ENCODE measurements at regions not wholly inside any gene's neighbourhood (a gene's known extent, or its start where the extent isn't known, plus 50 kb on each side); places are given as distances from the start of the nearest gene placed in this dataset.

- H3K27ac ChIP-seq, result no peak overlapping the region
- DNase-seq (ENCODE audit: low read depth, low spot score), result no peak
These were observed 1200.8 kb upstream of the GYPC start for GRCh38 chr2:125455110-125455509.

GRCh38 chr2:125456693-125457363 is 1199.1 kb upstream of the GYPC start:
- no peak overlapping the region for H3K27ac ChIP-seq
- DNase-seq (ENCODE audit: low read depth, low spot score), result no peak

DNA sequence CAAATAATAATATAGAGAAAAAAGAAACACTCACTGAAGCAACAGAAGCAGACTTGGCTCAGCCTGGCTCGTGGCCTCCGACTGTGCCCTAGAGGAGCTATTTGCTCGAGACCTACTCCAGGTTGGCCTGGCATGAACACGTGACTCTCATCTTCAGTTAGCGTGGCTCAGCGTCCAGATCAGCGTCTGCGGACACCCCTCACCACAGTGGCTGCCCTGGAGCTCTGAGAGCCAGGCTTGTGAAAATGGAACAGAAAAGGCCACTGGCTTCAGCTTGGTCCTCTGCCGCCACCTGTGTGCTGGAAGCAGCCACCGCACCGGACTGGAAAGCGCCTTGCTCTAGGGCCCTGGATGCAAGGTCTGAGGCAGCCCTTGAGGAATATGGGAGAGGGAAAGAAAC is 1184.0 kb upstream of the GYPC start:
- H3K27ac ChIP-seq, result no peak overlapping the region
- DNase-seq (ENCODE audit: low read depth, low spot score), result no peak

GRCh38 chr2:125479143-125479636 is 1176.8 kb upstream of the GYPC start:
- no peak for DNase-seq (ENCODE audit: low read depth, low spot score)
- H3K27ac ChIP-seq, result no peak overlapping the region

DNA sequence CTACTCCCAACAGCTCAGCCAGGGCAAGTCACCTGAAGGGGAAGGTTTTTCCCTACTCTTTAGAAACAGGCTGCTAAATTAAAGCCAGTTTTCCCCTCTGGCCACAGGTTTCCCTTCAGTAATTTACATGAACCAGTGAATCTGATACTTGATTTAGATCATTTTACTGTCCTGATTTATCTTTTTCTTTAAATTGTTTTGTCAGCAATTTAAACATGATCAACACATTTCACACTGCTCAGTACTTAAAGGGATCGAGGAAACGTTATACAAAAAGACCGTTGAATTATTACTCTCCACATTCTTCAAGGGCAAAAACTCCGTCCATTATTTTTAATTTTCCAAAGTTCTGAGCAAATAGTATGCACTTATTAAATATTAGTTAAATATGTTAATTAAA is 1165.7 kb upstream of the GYPC start:
- no peak overlapping the region for H3K27ac ChIP-seq
- no peak for DNase-seq (ENCODE audit: low read depth, low spot score)

- H3K27ac ChIP-seq, result no peak overlapping the region
- no peak for DNase-seq (ENCODE audit: low read depth, low spot score)
These were observed 1164.3 kb upstream of the GYPC start for GRCh38 chr2:125491663-125492062.

DNA sequence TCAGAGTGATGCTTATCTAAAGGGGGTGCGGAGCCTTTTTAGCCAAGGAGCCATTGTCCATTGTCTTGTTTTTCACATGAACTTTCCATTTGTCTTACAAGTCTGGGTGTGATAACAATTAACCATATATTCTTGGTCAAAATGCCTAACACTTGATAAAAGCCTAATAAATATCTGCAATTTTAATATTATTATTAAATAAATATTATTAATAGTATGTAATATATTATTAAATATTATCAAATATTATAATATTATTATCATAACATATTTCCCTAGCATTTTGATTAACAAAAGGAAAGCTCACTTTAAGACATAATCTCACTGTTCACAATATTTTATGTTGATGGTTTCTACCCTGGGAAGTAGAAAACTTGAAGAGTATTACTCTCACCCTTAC is 1143.6 kb upstream of the GYPC start:
- DNase-seq (ENCODE audit: low read depth, low spot score), result no peak
- no peak overlapping the region for H3K27ac ChIP-seq

- no peak for DNase-seq (ENCODE audit: low read depth, low spot score)
- H3K27ac ChIP-seq, result no peak overlapping the region
These were observed 1139.4 kb upstream of the GYPC start for GRCh38 chr2:125516496-125517109.

DNA sequence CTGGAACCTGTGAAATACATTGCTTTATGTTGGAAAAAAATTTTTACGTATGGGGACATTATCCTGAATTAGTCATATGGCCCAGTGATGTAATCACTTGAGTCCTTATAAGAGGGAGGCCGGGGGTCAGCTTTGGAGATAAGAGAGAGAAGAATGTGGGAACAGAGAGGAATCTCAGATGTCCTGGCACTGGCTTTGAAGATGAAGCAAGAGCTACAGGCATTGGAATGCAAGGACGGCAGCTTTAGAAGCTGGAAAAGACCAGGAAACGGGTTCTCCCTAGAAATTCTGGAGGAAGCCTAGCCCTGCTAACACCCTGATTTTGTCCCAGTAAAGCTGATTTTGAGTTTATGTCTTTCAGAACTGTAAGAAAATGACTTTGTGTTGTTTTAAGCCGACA is 1129.9 kb upstream of the GYPC start:
- no peak overlapping the region for H3K27ac ChIP-seq
- DNase-seq (ENCODE audit: low read depth, low spot score), result no peak

- H3K27ac ChIP-seq, result no peak overlapping the region
- DNase-seq (ENCODE audit: low read depth, low spot score), result no peak
These were observed 1120.9 kb upstream of the GYPC start for GRCh38 chr2:125535089-125535488.

DNA sequence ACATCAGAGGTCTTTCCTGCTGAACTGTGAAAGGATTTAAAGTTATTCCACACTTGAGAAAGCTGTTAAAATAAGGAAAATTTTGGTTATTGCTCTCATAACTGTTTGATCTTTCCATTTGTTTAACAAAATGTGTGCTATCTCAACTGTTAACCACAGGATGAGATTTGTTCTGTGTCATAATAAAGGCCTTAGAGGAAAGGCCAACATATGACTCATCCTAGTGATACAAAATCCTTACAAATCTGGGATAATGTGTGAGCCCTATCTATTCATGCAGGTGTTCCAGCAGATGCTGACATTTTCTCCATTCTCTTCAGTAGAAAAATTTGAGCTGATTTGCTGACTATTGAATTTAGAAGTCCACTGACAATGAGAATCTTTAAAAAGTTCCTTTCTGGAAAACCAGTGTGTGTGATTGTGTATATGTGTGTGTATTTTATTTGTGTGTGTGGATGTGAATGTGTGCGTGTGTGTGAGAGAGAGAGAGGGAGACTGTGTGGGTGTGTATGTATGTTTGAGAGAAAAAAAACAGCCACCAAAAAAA is 1111.9 kb upstream of the GYPC start:
- DNase-seq (ENCODE audit: low read depth, low spot score), result no peak
- no peak overlapping the region for H3K27ac ChIP-seq

- DNase-seq (ENCODE audit: low read depth, low spot score), result no peak
- H3K27ac ChIP-seq, result no peak overlapping the region
These were observed 1102.2 kb upstream of the GYPC start for GRCh38 chr2:125553768-125554167.

DNA sequence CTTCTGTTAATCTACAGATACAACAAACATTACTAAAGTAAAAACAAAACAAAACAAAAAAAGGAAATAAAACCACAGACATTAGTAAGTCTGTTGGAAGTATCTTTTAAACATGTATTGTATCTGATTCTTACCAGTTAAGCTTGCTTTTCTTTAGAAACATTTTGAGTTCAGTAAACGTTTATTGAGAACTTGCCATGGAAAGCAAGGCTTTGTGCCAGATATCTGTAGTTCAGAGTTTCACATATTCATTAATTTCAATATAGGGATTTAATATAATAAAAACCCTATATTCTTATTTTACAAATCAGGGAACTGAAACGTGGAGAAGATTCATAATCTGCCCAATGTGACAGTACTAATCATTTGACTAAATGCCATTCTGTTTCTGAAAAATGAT is 1101.0 kb upstream of the GYPC start:
- no peak overlapping the region for H3K27ac ChIP-seq
- no peak for DNase-seq (ENCODE audit: low read depth, low spot score)

GRCh38 chr2:125559186-125559585 is 1096.8 kb upstream of the GYPC start:
- no peak overlapping the region for H3K27ac ChIP-seq
- DNase-seq (ENCODE audit: low read depth, low spot score), result no peak

GRCh38 chr2:125560855-125561254 is 1095.1 kb upstream of the GYPC start:
- H3K27ac ChIP-seq, result no peak overlapping the region
- DNase-seq (ENCODE audit: low read depth, low spot score), result no peak

GRCh38 chr2:125561302-125561701 is 1094.7 kb upstream of the GYPC start:
- no peak overlapping the region for H3K27ac ChIP-seq
- no peak for DNase-seq (ENCODE audit: low read depth, low spot score)

DNA sequence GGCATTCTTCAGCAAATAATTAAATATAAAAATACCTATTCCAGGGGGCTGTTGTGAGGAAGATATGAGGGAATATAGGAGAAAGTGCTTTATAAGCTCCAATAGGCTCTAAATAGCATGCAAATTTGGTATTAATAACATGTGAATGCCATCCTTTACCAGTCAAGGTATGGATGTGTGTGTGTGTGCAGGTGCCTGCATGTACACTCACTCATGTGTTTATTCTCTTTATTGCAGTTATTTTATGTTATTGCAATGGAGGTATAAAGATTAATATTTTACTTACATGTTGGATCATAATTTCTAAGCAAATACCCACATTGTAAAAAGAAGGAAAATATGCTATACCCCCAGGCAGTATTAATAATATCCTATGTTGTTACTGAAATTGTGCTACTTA is 1093.0 kb upstream of the GYPC start:
- H3K27ac ChIP-seq, result no peak overlapping the region
- no peak for DNase-seq (ENCODE audit: low read depth, low spot score)

DNA sequence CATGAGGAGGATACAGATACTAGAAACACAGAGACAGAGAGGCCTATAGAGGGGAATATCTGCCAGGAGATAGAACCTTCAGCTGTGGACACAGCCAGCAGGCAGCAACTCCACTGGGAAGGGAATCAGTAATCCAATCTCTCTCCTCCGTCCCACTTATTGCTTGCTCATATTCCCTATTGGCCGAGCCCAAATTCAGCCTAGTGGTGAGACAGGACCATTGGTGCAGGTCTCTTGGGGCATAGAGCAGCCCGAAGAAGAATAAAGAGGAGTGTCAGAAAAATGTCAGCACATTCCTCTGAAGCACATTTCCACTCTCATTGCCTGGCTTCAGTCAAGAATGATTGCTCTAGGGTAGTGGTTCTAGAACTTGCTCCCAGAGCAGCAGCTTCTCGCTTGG is 1091.5 kb upstream of the GYPC start:
- no peak for DNase-seq (ENCODE audit: low read depth, low spot score)
- no peak overlapping the region for H3K27ac ChIP-seq

DNA sequence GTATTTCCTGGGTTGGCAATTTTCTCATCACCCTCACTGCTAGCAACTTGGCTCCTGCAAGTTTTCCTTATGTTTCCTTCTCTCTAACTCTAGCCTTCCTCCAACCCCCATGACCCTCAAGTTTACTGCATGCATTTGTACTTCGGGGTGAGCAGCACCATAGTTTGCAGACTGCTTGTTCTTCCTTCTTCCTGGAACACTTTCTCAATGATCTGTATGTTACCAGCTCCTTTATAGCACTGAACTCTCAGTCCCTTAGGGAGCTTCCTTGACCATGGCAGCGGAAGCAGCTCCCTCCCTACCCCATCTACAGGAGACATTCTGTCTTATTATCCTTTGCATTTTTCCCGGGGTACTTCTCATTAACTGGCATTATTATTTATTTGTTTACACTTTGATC is 1089.5 kb upstream of the GYPC start:
- H3K27ac ChIP-seq, result no peak overlapping the region
- DNase-seq (ENCODE audit: low read depth, low spot score), result no peak

DNA sequence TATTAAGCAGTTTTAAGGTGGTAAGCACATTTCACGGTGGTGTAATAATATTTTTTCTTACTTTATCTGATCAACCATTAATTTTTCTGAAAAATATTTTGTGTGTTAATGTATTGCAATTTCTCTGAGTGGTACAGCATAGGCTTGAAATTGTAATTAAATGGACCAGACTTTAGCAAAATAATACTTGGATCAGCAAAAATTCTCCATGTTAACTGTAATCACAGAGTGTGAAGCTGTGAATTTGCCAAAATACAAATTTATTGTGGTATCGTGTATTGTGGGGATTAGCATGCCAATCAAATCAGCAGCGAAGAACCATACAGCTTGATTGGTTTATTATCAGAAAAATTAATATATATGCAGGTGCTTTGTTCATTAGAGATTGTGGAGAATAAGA is 1088.9 kb upstream of the GYPC start:
- no peak for DNase-seq (ENCODE audit: low read depth, low spot score)
- H3K27ac ChIP-seq, result no peak overlapping the region

DNA sequence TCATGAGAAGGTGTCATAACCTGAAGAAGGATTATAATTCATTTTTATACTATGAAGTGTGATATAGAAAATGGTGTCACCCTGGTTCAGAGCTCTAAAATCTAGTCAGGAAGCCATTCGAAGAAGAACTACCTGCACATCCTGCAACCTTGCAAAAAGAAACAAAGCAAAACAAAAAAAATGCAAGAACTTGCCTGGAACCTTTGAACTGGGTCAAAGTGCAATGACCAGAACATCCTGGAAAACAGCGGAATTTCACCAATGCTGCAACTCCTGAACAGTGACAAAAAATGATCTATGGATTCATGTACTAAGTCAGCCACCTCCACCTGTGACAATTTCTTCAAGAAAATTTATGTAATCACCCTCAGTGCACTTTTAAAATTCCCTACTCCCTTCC is 1083.3 kb upstream of the GYPC start:
- no peak for DNase-seq (ENCODE audit: low read depth, low spot score)
- no peak overlapping the region for H3K27ac ChIP-seq

GRCh38 chr2:125573432-125573831 is 1082.5 kb upstream of the GYPC start:
- H3K27ac ChIP-seq, result no peak overlapping the region
- no peak for DNase-seq (ENCODE audit: low read depth, low spot score)
